ENCODE measurements at regions not wholly inside any gene's neighbourhood (a gene's known extent, or its start where the extent isn't known, plus 50 kb on each side); places are given as distances from the start of the nearest gene placed in this dataset.

DNA sequence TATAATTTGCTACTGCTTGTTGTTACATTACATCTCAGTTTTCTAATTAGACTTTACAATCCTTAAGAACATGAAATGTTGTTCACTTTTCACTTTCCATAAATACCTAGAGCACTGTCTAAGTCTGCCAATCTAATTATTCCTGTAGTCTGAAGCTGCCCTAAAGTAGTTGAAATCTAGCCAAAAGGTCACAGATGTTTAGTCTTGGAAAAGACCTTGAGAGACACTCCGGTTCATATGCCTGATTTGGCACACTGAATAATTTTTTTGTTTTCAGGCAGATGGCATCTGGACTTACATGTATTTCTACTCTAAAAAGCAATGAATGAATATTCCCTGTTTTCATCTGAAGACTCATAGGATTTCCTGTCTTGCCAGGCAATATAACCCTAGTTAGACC, 359.1 kb downstream of the ANKRD7 start:
- Histone ChIP-seq H3K4me2 (ENCODE audit: insufficient read depth, low read length) (no peak overlapping the region), H3K4me1 (ENCODE audit: insufficient read depth, low read length) (peaks cover 7% of the 10 kb centered on the region), H3K79me2 (ENCODE audit: insufficient read depth, low read length) (no peaks in the 10 kb centered on the region), H3K36me3 (ENCODE audit: insufficient read depth, low read length) (no peaks in the 10 kb centered on the region), H4K20me1 (ENCODE audit: insufficient read depth, low read length) (no peaks in the 10 kb centered on the region), H3K4me3 (ENCODE audit: low read depth in 1 of 2, low read length in 2 of 2) (no peak overlapping the region), H3K27ac (ENCODE audit: low read length) (no peak overlapping the region), H3K9me3 (ENCODE audit: insufficient read depth, low read length, severe bottlenecking) (peaks cover 15% of the 10 kb centered on the region), H3K27me3 (ENCODE audit: insufficient read depth, low read length, poor library complexity) (no peaks in the 10 kb centered on the region), H2AFZ (ENCODE audit: low read depth, low read length) (no peak overlapping the region), H3K9ac (ENCODE audit: low read depth, low read length) (no peak overlapping the region)
- TF ChIP-seq EZH2 (IDR thresholded peaks at IDR 0.05; ENCODE audit: borderline replicate concordance, low read depth, low read length, severe bottlenecking) (no peak), CTCF (IDR thresholded peaks at IDR 0.05; ENCODE audit: borderline replicate concordance, extremely low read depth, low read length, poor library complexity, severe bottlenecking) (no peak)
- DNase-seq (no peak), ATAC-seq (ENCODE audit: insufficient read depth, low read depth) (no peak)

DNA sequence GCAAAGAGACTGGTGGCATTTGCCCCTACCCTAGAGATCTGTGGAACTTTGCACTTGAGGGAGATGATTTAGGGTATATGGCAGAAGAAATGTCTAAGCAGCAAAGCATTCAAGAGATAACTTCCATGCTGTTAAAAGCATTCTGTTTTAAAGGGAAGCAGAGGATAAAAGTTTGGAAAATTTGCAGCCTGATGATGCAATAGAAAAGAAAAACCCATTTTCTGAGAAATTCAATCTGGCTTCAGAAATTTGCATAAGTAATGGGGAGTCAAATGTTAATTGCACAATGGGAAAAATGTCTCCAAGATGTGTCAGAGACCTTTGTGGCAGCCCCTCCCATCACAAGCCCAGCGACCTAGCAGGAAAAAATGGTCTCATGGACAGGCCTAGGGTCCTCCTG, 361.7 kb downstream of the ANKRD7 start:
- Histone ChIP-seq H3K27ac (ENCODE audit: low read length) (no peak overlapping the region), H4K20me1 (ENCODE audit: insufficient read depth, low read length) (no peaks in the 10 kb centered on the region), H3K4me2 (ENCODE audit: insufficient read depth, low read length) (no peak overlapping the region), H3K27me3 (ENCODE audit: insufficient read depth, low read length, poor library complexity) (no peaks in the 10 kb centered on the region), H3K4me3 (ENCODE audit: low read depth in 1 of 2, low read length in 2 of 2) (no peak overlapping the region), H3K9ac (ENCODE audit: low read depth, low read length) (no peak overlapping the region), H3K9me3 (ENCODE audit: insufficient read depth, low read length, severe bottlenecking) (peaks cover 18% of the 10 kb centered on the region), H3K79me2 (ENCODE audit: insufficient read depth, low read length) (no peaks in the 10 kb centered on the region), H3K4me1 (ENCODE audit: insufficient read depth, low read length) (no peaks in the 10 kb centered on the region), H3K36me3 (ENCODE audit: insufficient read depth, low read length) (no peaks in the 10 kb centered on the region), H2AFZ (ENCODE audit: low read depth, low read length) (no peak overlapping the region)
- ATAC-seq (ENCODE audit: insufficient read depth, low read depth) = no peak
- no peak for DNase-seq
- TF ChIP-seq CTCF (IDR thresholded peaks at IDR 0.05; ENCODE audit: borderline replicate concordance, extremely low read depth, low read length, poor library complexity, severe bottlenecking) (no peak), EZH2 (IDR thresholded peaks at IDR 0.05; ENCODE audit: borderline replicate concordance, low read depth, low read length, severe bottlenecking) (no peak)

- Histone ChIP-seq H2AFZ (ENCODE audit: low read depth, low read length) (no peak overlapping the region), H3K27me3 (ENCODE audit: insufficient read depth, low read length, poor library complexity) (no peaks in the 10 kb centered on the region), H3K4me3 (ENCODE audit: low read depth in 1 of 2, low read length in 2 of 2) (no peak overlapping the region), H3K9ac (ENCODE audit: low read depth, low read length) (no peak overlapping the region), H3K36me3 (ENCODE audit: insufficient read depth, low read length) (no peaks in the 10 kb centered on the region), H4K20me1 (ENCODE audit: insufficient read depth, low read length) (no peaks in the 10 kb centered on the region), H3K27ac (ENCODE audit: low read length) (no peak overlapping the region), H3K4me1 (ENCODE audit: insufficient read depth, low read length) (no peaks in the 10 kb centered on the region), H3K4me2 (ENCODE audit: insufficient read depth, low read length) (no peak overlapping the region), H3K79me2 (ENCODE audit: insufficient read depth, low read length) (no peaks in the 10 kb centered on the region), H3K9me3 (ENCODE audit: insufficient read depth, low read length, severe bottlenecking) (peaks cover 18% of the 10 kb centered on the region)
- peak; percentile 59 for TF ChIP-seq CTCF (IDR thresholded peaks at IDR 0.05; ENCODE audit: borderline replicate concordance, extremely low read depth, low read length, poor library complexity, severe bottlenecking)
- TF ChIP-seq EZH2 (IDR thresholded peaks at IDR 0.05; ENCODE audit: borderline replicate concordance, low read depth, low read length, severe bottlenecking) = no peak
- peak; percentile 33 for DNase-seq
- peak; percentile 77; the same call in 2 of the 3 replicates for ATAC-seq (ENCODE audit: insufficient read depth, low read depth)
These were observed 365.6 kb downstream of the ANKRD7 start for GRCh38 chr7:118590107-118590506.

DNA sequence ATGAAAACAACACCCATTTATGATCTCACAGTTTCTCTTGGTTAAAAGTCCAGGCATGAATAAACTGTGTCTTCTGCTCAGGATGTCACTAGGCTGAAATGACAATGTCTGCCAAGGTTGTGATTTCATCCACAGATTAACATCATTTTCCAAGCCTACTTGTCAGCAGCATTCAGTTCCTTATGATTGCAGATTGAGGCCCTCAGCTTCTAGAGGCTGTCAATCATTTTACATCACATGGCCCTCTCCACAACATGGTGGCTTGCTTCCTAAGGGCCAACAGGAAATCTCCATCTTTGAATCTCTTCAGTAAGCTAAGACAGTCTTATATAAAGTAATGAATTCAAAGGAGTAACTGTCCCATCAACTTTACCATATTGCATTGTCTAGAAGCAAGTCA, 377.6 kb downstream of the ANKRD7 start:
- H4K20me1 ChIP-seq (ENCODE audit: insufficient read depth, low read length) = no peaks in the 10 kb centered on the region
- no peak for ATAC-seq (ENCODE audit: insufficient read depth, low read depth)
- no peak overlapping the region for H3K27ac ChIP-seq (ENCODE audit: low read length)
- H3K27me3 ChIP-seq (ENCODE audit: insufficient read depth, low read length, poor library complexity) = no peaks in the 10 kb centered on the region
- H3K4me1 ChIP-seq (ENCODE audit: insufficient read depth, low read length) = no peaks in the 10 kb centered on the region
- H3K4me3 ChIP-seq (ENCODE audit: low read depth in 1 of 2, low read length in 2 of 2) = no peak overlapping the region
- H3K9ac ChIP-seq (ENCODE audit: low read depth, low read length) = no peak overlapping the region
- no peak overlapping the region for H2AFZ ChIP-seq (ENCODE audit: low read depth, low read length)
- no peaks in the 10 kb centered on the region for H3K79me2 ChIP-seq (ENCODE audit: insufficient read depth, low read length)
- no peak overlapping the region for H3K4me2 ChIP-seq (ENCODE audit: insufficient read depth, low read length)
- H3K9me3 ChIP-seq (ENCODE audit: insufficient read depth, low read length, severe bottlenecking) = peaks cover 2% of the 10 kb centered on the region
- no peaks in the 10 kb centered on the region for H3K36me3 ChIP-seq (ENCODE audit: insufficient read depth, low read length)
- no peak for DNase-seq
- TF ChIP-seq EZH2 (IDR thresholded peaks at IDR 0.05; ENCODE audit: borderline replicate concordance, low read depth, low read length, severe bottlenecking) = no peak
- TF ChIP-seq CTCF (IDR thresholded peaks at IDR 0.05; ENCODE audit: borderline replicate concordance, extremely low read depth, low read length, poor library complexity, severe bottlenecking) = no peak

Data from DND-41 (cell line).